ENCODE measurements at regions not wholly inside any gene's neighbourhood (a gene's known extent, or its start where the extent isn't known, plus 50 kb on each side); places are given as distances from the start of the nearest gene placed in this dataset.

- no peak for TF ChIP-seq ZNF687 (IDR thresholded peaks at IDR 0.05)
- TF ChIP-seq USF1 (IDR thresholded peaks at IDR 0.05; ENCODE audit: borderline replicate concordance, extremely low read length, insufficient read depth, low read depth, low read length), result no peak
- TF ChIP-seq SMC3 (IDR thresholded peaks at IDR 0.05; ENCODE audit: borderline replicate concordance, low read length), result no peak
- TF ChIP-seq RCOR1 (conservative IDR thresholded peaks at IDR 0.05; ENCODE audit: low read depth, low read length), result no peak
- TF ChIP-seq CBX5 (IDR thresholded peaks at IDR 0.05; ENCODE audit: low read depth), result no peak
- no peak for TF ChIP-seq E2F4 (IDR thresholded peaks at IDR 0.05; ENCODE audit: low read depth, low read length)
- no peak for TF ChIP-seq ZNF384 (IDR thresholded peaks at IDR 0.05; ENCODE audit: borderline replicate concordance, low read depth, low read length)
- no peak for TF ChIP-seq NRF1 (conservative IDR thresholded peaks at IDR 0.05; ENCODE audit: low read depth, low read length)
- TF ChIP-seq MTA2 (IDR thresholded peaks at IDR 0.05; ENCODE audit: low read depth), result no peak
- TF ChIP-seq CREB1 (IDR thresholded peaks at IDR 0.05; ENCODE audit: low read depth), result no peak
Observed at GRCh38 chr12:80000831-80001230, 65.9 kb upstream of the PPP1R12A start (continued).

All from GM12878 (cell line).